WERI-Rb-1 (cell line): ENCODE measurements at regions not wholly inside any gene's neighbourhood (a gene's known extent, or its start where the extent isn't known, plus 50 kb on each side); places are given as distances from the start of the nearest gene placed in this dataset.

Experiments
- DNase-seq: peaks from one replicate; pipeline ENCODE4 v3.0.0-alpha.2; 2020
- H3K27ac ChIP-seq: fragments of 250-450 bp; sonication (Bioruptor Pico); 2 replicates; pipeline ENCODE4 v1.5.1; 2020; ENCODE audit warnings: mild to moderate bottlenecking, moderate library complexity
- H3K27me3 ChIP-seq: fragments of 250-450 bp; sonication (Bioruptor Pico); 2 replicates; pipeline ENCODE4 v1.5.1; 2021; ENCODE audit warnings: mild to moderate bottlenecking, low read depth, moderate library complexity; ENCODE audit not compliant: insufficient read depth, severe bottlenecking
- H3K36me3 ChIP-seq: fragments of 250-450 bp; sonication (Bioruptor Pico); 2 replicates; pipeline ENCODE4 v1.5.1; 2020; ENCODE audit warnings: mild to moderate bottlenecking, moderate library complexity
- H3K4me3 ChIP-seq: 2 replicates; pipeline ENCODE4 v1.5.1; 2011; ENCODE audit warnings: low read depth, mild to moderate bottlenecking, control low read depth, low read length
- H3K9me3 ChIP-seq: fragments of 250-450 bp; sonication (Bioruptor Pico); 2 replicates; pipeline ENCODE4 v1.5.1; 2021; ENCODE audit warnings: mild to moderate bottlenecking, moderate library complexity; ENCODE audit not compliant: severe bottlenecking
- TF ChIP-seq, protein P1 (sequence below): IDR thresholded peaks from 2 replicates; pipeline ENCODE4 v1.5.1; 2011; ENCODE audit warnings: low read depth, mild to moderate bottlenecking, control low read depth, inconsistent platforms, low read length

DNA sequence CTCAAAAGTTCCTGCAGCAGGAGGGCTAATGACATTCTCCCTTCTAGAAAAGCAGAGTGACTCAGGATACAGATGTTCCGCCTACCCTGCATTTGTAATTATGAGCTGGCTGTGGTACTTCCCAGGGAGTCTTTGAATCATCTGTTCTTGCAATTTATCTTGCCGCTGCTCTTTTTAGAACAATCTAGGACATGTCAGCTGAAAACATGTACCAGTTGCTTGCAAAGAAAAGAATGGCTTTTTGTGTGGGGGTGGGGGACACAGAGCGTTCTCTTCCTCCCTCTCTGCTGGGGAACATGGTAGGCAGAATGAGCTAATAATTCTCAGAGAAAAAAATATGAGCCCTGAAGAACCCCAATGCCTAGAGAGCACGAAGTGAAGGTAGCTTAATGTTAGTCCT lies 51.7 kb upstream of the TUT7 start:
- peaks cover 67% of the 10 kb centered on the region for H3K27me3 ChIP-seq
- TF ChIP-seq, protein P1, sequence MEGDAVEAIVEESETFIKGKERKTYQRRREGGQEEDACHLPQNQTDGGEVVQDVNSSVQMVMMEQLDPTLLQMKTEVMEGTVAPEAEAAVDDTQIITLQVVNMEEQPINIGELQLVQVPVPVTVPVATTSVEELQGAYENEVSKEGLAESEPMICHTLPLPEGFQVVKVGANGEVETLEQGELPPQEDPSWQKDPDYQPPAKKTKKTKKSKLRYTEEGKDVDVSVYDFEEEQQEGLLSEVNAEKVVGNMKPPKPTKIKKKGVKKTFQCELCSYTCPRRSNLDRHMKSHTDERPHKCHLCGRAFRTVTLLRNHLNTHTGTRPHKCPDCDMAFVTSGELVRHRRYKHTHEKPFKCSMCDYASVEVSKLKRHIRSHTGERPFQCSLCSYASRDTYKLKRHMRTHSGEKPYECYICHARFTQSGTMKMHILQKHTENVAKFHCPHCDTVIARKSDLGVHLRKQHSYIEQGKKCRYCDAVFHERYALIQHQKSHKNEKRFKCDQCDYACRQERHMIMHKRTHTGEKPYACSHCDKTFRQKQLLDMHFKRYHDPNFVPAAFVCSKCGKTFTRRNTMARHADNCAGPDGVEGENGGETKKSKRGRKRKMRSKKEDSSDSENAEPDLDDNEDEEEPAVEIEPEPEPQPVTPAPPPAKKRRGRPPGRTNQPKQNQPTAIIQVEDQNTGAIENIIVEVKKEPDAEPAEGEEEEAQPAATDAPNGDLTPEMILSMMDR, result no peak
- H3K36me3 ChIP-seq, result no peaks in the 10 kb centered on the region

DNA sequence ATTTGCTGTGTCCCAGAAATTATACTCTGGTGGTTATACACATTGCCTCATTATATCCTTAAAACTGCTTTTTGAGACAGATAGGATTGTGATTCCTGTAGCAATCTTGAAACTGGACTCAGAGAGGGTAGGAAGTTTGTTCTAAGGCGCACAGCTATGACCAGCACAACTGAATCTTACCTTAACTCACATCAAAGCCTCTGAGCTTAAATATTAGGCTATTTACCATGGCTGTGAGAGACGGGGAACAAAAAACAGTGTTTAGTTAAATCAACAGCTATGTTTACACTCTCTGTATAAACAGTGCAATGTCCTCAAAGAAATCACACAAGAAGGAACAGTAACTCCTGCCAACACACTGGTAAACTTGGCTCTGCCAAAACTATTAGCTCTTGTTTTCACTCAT lies 50.9 kb upstream of the TUT7 start:
- TF ChIP-seq, protein P1, result no peak
- H3K27ac ChIP-seq, result no peak overlapping the region
- no peak for DNase-seq
- no peaks in the 10 kb centered on the region for H3K9me3 ChIP-seq
- no peak overlapping the region for H3K4me3 ChIP-seq
- peaks cover 65% of the 10 kb centered on the region for H3K27me3 ChIP-seq
- no peaks in the 10 kb centered on the region for H3K36me3 ChIP-seq

More for the DNA sequence above, 51.7 kb upstream of the TUT7 start:
- H3K9me3 ChIP-seq, result no peaks in the 10 kb centered on the region
- DNase-seq, result no peak
- no peak overlapping the region for H3K27ac ChIP-seq
- no peak overlapping the region for H3K4me3 ChIP-seq
